HepG2 (cell line): ENCODE measurements at regions not wholly inside any gene's neighbourhood (a gene's known extent, or its start where the extent isn't known, plus 50 kb on each side); places are given as distances from the start of the nearest gene placed in this dataset.

Experiments used
- ATAC-seq: fragments of 200-7000 bp; cut with Tn5 transposase; 3 replicates; pipeline ENCODE4 v1.9.1; 2020; ENCODE audit warnings: mild to moderate bottlenecking, moderate library complexity
- BruUV-seq: library from RNA; stranded (reverse); fragments of 400-500 nt; replicated peaks from 2 replicates; lab custom pipeline; 2021; lab: Mats Ljungman, UMichigan
- CTCF ChIA-PET: fragments of 300-600 bp; formaldehyde crosslinking; extraction: SDS; loops from one replicate; lab custom pipeline; 2021; ENCODE audit warnings: low total read pairs, inconsistent platforms, low intra/inter-chr PET ratio; lab: Yijun Ruan, JAX
- POLR2A ChIA-PET: fragments of 350-600 bp; sonication (Branson Sonifier 250); formaldehyde crosslinking; loops from one replicate; lab custom pipeline; 2020; ENCODE audit warnings: antibody characterized with exemption, inconsistent platforms; lab: Yijun Ruan, JAX
- DNase-seq: peaks from one replicate; pipeline ENCODE4 v3.0.0-alpha.2; 2015; ENCODE audit warnings: low spot score
- FAIRE-seq: peaks from 3 replicates; lab custom pipeline; 2011; peaks lifted over from hg19 to GRCh38; lab: Jason Lieb, UNC
- H2AFZ ChIP-seq: one replicate; pipeline ENCODE4 v1.6.1; 2011; ENCODE audit warnings: low read length, inconsistent platforms
- H3K27ac ChIP-seq: fragments of 300-600 bp; 3 replicates; pipeline ENCODE4 v1.8.0; 2011; ENCODE audit warnings: mixed run types, mild to moderate bottlenecking, mixed read lengths, low read length, inconsistent platforms; ENCODE audit not compliant: insufficient read depth; ENCODE audit errors: extremely low read length
- H3K27me3 ChIP-seq, 2 experiments: fragments of 200-600 bp in 1 of 2; 2 replicates in 1 of 2; 3 replicates in 1 of 2; pipeline versions ENCODE4 v1.6.0 to v1.8.0; 2011; ENCODE audit warnings: low read length in 2 of 2, mild to moderate bottlenecking in 2 of 2, moderate library complexity in 2 of 2, inconsistent platforms in 1 of 2; ENCODE audit not compliant: insufficient read depth in 2 of 2, control insufficient read depth in 1 of 2
- H3K36me3 ChIP-seq, 2 experiments: fragments of 200-600 bp in 1 of 2; replicated peaks in 1 of 2; 2 replicates in 1 of 2; 3 replicates in 1 of 2; pipeline versions ENCODE4 v1.5.1 to v1.8.0; 2011; ENCODE audit warnings: low read length in 2 of 2, inconsistent platforms in 1 of 2; ENCODE audit not compliant: insufficient read depth in 2 of 2, control insufficient read depth in 1 of 2
- H3K4me1 ChIP-seq: 2 replicates; pipeline ENCODE4 v1.5.1; 2012; ENCODE audit warnings: low read length, inconsistent platforms; ENCODE audit not compliant: insufficient read depth
- H3K4me2 ChIP-seq: 2 replicates; pipeline ENCODE4 v1.6.0; 2011; ENCODE audit warnings: low read depth, low read length, inconsistent platforms
- H3K4me3 ChIP-seq, 3 experiments: fragments of 200-600 bp in 1 of 3; sonication (generic), shearing (Covaris generic) in 1 of 3; replicated peaks in 1 of 3; 2 replicates each; pipeline ENCODE4 v1.5.1; 2011 to 2016; ENCODE audit warnings: low read length in 3 of 3, inconsistent platforms in 2 of 3, low read depth in 2 of 3, mild to moderate bottlenecking in 2 of 3, control low read depth in 1 of 3, mixed read lengths in 1 of 3; ENCODE audit not compliant: insufficient read depth in 1 of 3
- H3K79me2 ChIP-seq: one replicate; pipeline ENCODE4 v1.6.1; 2011; ENCODE audit warnings: low read length, inconsistent platforms; ENCODE audit not compliant: insufficient read depth
- H3K9ac ChIP-seq: 2 replicates; pipeline ENCODE4 v1.6.0; 2011; ENCODE audit warnings: mild to moderate bottlenecking, low read depth, low read length, inconsistent platforms; ENCODE audit not compliant: insufficient read depth
- H3K9me3 ChIP-seq: 2 replicates; pipeline ENCODE4 v1.5.1; 2012; ENCODE audit warnings: mild to moderate bottlenecking, low read length
- H4K20me1 ChIP-seq: 2 replicates; pipeline ENCODE4 v1.6.0; 2011; ENCODE audit warnings: inconsistent platforms, mild to moderate bottlenecking, low read length, moderate library complexity; ENCODE audit not compliant: insufficient read depth
- BHLHE40 ChIP-seq: IDR thresholded peaks from 2 replicates; pipeline ENCODE4 v1.6.1; 2011; ENCODE audit warnings: low read length, improper control_type of control experiment
- BRD4 ChIP-seq: sonication (generic); formaldehyde crosslinking; IDR thresholded peaks from 2 replicates; pipeline ENCODE4 v1.4.0; 2020; ENCODE audit warnings: missing genetic modification reagents
- ESRRA ChIP-seq: sonication (generic); formaldehyde crosslinking; IDR thresholded peaks from 2 replicates; pipeline ENCODE4 v1.5.1; 2020; ENCODE audit warnings: mild to moderate bottlenecking, low read depth, missing genetic modification reagents
- SIX1 ChIP-seq: sonication (generic); formaldehyde crosslinking; IDR thresholded peaks from 2 replicates; pipeline ENCODE4 v1.4.0; 2020; ENCODE audit warnings: missing genetic modification reagents, borderline replicate concordance
- STAG1 ChIP-seq: sonication (generic); formaldehyde crosslinking; IDR thresholded peaks from 2 replicates; pipeline ENCODE4 v1.4.0; 2020; ENCODE audit warnings: missing genetic modification reagents
- ZBTB37 ChIP-seq: sonication (generic); formaldehyde crosslinking; IDR thresholded peaks from 2 replicates; pipeline ENCODE4 v1.4.0; 2020; ENCODE audit warnings: mild to moderate bottlenecking, missing genetic modification reagents
- ZHX2 ChIP-seq, 2 experiments: sonication (generic) in 1 of 2; formaldehyde crosslinking in 1 of 2; IDR thresholded peaks; 2 replicates each; pipeline versions ENCODE4 v1.6.1 to v1.9.0; 2014 to 2022; ENCODE audit warnings: antibody characterized with exemption in 1 of 2, borderline replicate concordance in 1 of 2, inconsistent platforms in 1 of 2, low read depth in 1 of 2, missing genetic modification reagents in 1 of 2
- ZNF619 ChIP-seq: sonication (generic); formaldehyde crosslinking; IDR thresholded peaks from 2 replicates; pipeline ENCODE4 v1.4.0; 2020; ENCODE audit warnings: mild to moderate bottlenecking, missing genetic modification reagents
- ZNF720 ChIP-seq: sonication (generic); formaldehyde crosslinking; IDR thresholded peaks from 2 replicates; pipeline ENCODE4 v1.4.0; 2020; ENCODE audit warnings: missing genetic modification reagents
- ZNF770 ChIP-seq: sonication (generic); formaldehyde crosslinking; IDR thresholded peaks from 2 replicates; pipeline ENCODE4 v1.5.0; 2020; ENCODE audit warnings: mild to moderate bottlenecking, missing genetic modification reagents
- WGBS: methylation state at CpG from one replicate; pipeline ENCODE4 v1.1.6; 2017; ENCODE audit warnings: low lambda C conversion rate; 5-methylcytosine and 5-hydroxymethylcytosine counted together
- in situ Hi-C: cut with HindIII; loops from 2 replicates; pipeline ENCODE4 v1.10.0; 2017; ENCODE audit warnings: low pct_unique_long_range_greater_than_20kb; ENCODE audit not compliant: extremely low pct_ligation_motif_present
- intact Hi-C: fragments of 100-400 bp; cut with micrococcal nuclease; formaldehyde crosslinking; loops from one replicate; pipeline ENCODE4 v1.10.0; 2022; ENCODE audit not compliant: unreplicated experiment

GRCh38 chr1:87790756-87791155 lies 462.1 kb downstream of the LMO4 start (continued):
- TF ChIP-seq ZNF770 (no peak), BRD4 (CRISPR knock-in tag) (no peak), ZNF720 (CRISPR knock-in tag) (no peak), ZNF619 (CRISPR knock-in tag) (no peak), ESRRA (CRISPR knock-in tag) (no peak), BHLHE40 (no peak), SIX1 (CRISPR knock-in tag) (no peak)

GRCh38 chr1:87791931-87792740 lies 463.5 kb downstream of the LMO4 start:
- intact Hi-C loops (no loop called here), in situ Hi-C loops (loop anchor here (10.0 kb wide), 1 partner anchor 467 kb away; the partner anchor contains the start of gene LMO4)
- no peaks in the 10 kb centered on the region for H3K27me3 ChIP-seq
- H3K27ac ChIP-seq, result no peak overlapping the region
- no peaks in the 10 kb centered on the region for H3K79me2 ChIP-seq
- POLR2A ChIA-PET, result no interaction called here
- no peak for FAIRE-seq
- TF ChIP-seq STAG1 (0 out of 2 replicates have a peak, but pooled peaks have one; percentile 17), ZHX2 (IDR thresholded peaks at IDR 0.05; ENCODE audit: low read depth) (no peak), ZHX2 (CRISPR knock-in tag; IDR thresholded peaks at IDR 0.05; ENCODE audit: borderline replicate concordance) (no peak), ZBTB37 (CRISPR knock-in tag) (no peak), SIX1 (CRISPR knock-in tag) (peak; percentile 74; the same call in 1 of the 2 replicates)
- no peak overlapping the region for H3K9ac ChIP-seq
- H3K4me1 ChIP-seq, result peaks cover 56% of the 10 kb centered on the region
- CTCF ChIA-PET, result no interaction called here
- no peaks in the 10 kb centered on the region for H4K20me1 ChIP-seq
- no TSS peak for BruUV-seq
- no peak overlapping the region for H3K4me3 ChIP-seq
- ATAC-seq, result no peak
- no peak for DNase-seq
- H3K9me3 ChIP-seq, result no peaks in the 10 kb centered on the region
- no peak overlapping the region for H3K4me2 ChIP-seq
- WGBS, result 97% methylated on average over 3 of the region's 3 CpGs
- H2AFZ ChIP-seq, result no peak overlapping the region
- no peaks in the 10 kb centered on the region for H3K36me3 ChIP-seq
